ENCODE measurements at regions not wholly inside any gene's neighbourhood (a gene's known extent, or its start where the extent isn't known, plus 50 kb on each side); places are given as distances from the start of the nearest gene placed in this dataset.
"Not testable (repeated sequence)": the region's sequence is repeated elsewhere in the genome, so short reads cannot be mapped to it uniquely, and the experiment has no call there.

- no peaks in the 10 kb centered on the region for H3K27me3 Mint-ChIP-seq
- H3K4me3 Mint-ChIP-seq, result no peak overlapping the region
- no peaks in the 10 kb centered on the region for H3K9me3 Mint-ChIP-seq
- no peak overlapping the region for H3K27ac Mint-ChIP-seq
- no peaks in the 10 kb centered on the region for H3K4me1 Mint-ChIP-seq (ENCODE audit: low read depth)
- H3K36me3 Mint-ChIP-seq (ENCODE audit: low read depth), result no peaks in the 10 kb centered on the region
Measured at GRCh38 chr2:58401936-58402335, 160.8 kb upstream of the FANCL start.

- Mint-ChIP-seq H3K9me3 (no peaks in the 10 kb centered on the region), H3K4me3 (no peak overlapping the region), H3K27me3 (peaks cover 7% of the 10 kb centered on the region)
Measured at GRCh38 chr2:58398406-58398805, 157.3 kb upstream of the FANCL start.

GRCh38 chr2:58387701-58388100 is 146.6 kb upstream of the FANCL start:
- Mint-ChIP-seq H3K4me3 (no peak overlapping the region), H3K9me3 (no peaks in the 10 kb centered on the region), H3K36me3 (ENCODE audit: low read depth) (no peaks in the 10 kb centered on the region), H3K27ac (no peak overlapping the region), H3K4me1 (ENCODE audit: low read depth) (no peaks in the 10 kb centered on the region), H3K27me3 (no peaks in the 10 kb centered on the region)

More at GRCh38 chr2:58398406-58398805, 157.3 kb upstream of the FANCL start:
- Mint-ChIP-seq H3K27ac (no peak overlapping the region), H3K4me1 (ENCODE audit: low read depth) (no peaks in the 10 kb centered on the region), H3K36me3 (ENCODE audit: low read depth) (no peaks in the 10 kb centered on the region)

- H3K36me3 Mint-ChIP-seq (ENCODE audit: low read depth); H3K27ac Mint-ChIP-seq; H3K27me3 Mint-ChIP-seq; H3K9me3 Mint-ChIP-seq; H3K4me3 Mint-ChIP-seq; H3K4me1 Mint-ChIP-seq (ENCODE audit: low read depth): not testable (repeated sequence)
Measured at GRCh38 chr2:58386904-58387303, 145.8 kb upstream of the FANCL start.

- Mint-ChIP-seq H3K9me3 (peaks cover 4% of the 10 kb centered on the region), H3K4me3 (no peak overlapping the region)
Measured at GRCh38 chr2:58378152-58378551, 137.0 kb upstream of the FANCL start.

GRCh38 chr2:58377181-58377580 is 136.1 kb upstream of the FANCL start:
- H3K4me3 Mint-ChIP-seq, result no peak overlapping the region
- H3K27ac Mint-ChIP-seq, result no peak overlapping the region
- H3K9me3 Mint-ChIP-seq, result peaks cover 4% of the 10 kb centered on the region

More at GRCh38 chr2:58378152-58378551, 137.0 kb upstream of the FANCL start:
- H3K27me3 Mint-ChIP-seq, result no peaks in the 10 kb centered on the region
- H3K4me1 Mint-ChIP-seq (ENCODE audit: low read depth), result peaks cover 12% of the 10 kb centered on the region
- H3K27ac Mint-ChIP-seq, result no peak overlapping the region
- no peaks in the 10 kb centered on the region for H3K36me3 Mint-ChIP-seq (ENCODE audit: low read depth)

GRCh38 chr2:58376592-58376991 is 135.5 kb upstream of the FANCL start:
- H3K9me3 Mint-ChIP-seq, result peaks cover 4% of the 10 kb centered on the region
- H3K4me3 Mint-ChIP-seq, result no peak overlapping the region
- peaks cover 12% of the 10 kb centered on the region for H3K4me1 Mint-ChIP-seq (ENCODE audit: low read depth)
- H3K27ac Mint-ChIP-seq, result no peak overlapping the region
- no peaks in the 10 kb centered on the region for H3K36me3 Mint-ChIP-seq (ENCODE audit: low read depth)
- peaks cover 3% of the 10 kb centered on the region for H3K27me3 Mint-ChIP-seq

More at GRCh38 chr2:58377181-58377580, 136.1 kb upstream of the FANCL start:
- Mint-ChIP-seq H3K4me1 (ENCODE audit: low read depth) (peaks cover 12% of the 10 kb centered on the region), H3K27me3 (peaks cover 3% of the 10 kb centered on the region), H3K36me3 (ENCODE audit: low read depth) (no peaks in the 10 kb centered on the region)

- no peaks in the 10 kb centered on the region for H3K36me3 Mint-ChIP-seq (ENCODE audit: low read depth)
- no peak overlapping the region for H3K27ac Mint-ChIP-seq
- H3K4me3 Mint-ChIP-seq, result no peak overlapping the region
- H3K4me1 Mint-ChIP-seq (ENCODE audit: low read depth), result no peaks in the 10 kb centered on the region
- peaks cover 3% of the 10 kb centered on the region for H3K27me3 Mint-ChIP-seq
- H3K9me3 Mint-ChIP-seq, result no peaks in the 10 kb centered on the region
Measured at GRCh38 chr2:58369594-58369993, 128.5 kb upstream of the FANCL start.

GRCh38 chr2:58364098-58364497 is 123.0 kb upstream of the FANCL start:
- Mint-ChIP-seq H3K4me1 (ENCODE audit: low read depth) (no peaks in the 10 kb centered on the region), H3K9me3 (no peaks in the 10 kb centered on the region), H3K27ac (no peak overlapping the region), H3K4me3 (no peak overlapping the region), H3K27me3 (peaks cover 20% of the 10 kb centered on the region), H3K36me3 (ENCODE audit: low read depth) (no peaks in the 10 kb centered on the region)

- Mint-ChIP-seq H3K9me3 (no peaks in the 10 kb centered on the region), H3K4me3 (no peak overlapping the region), H3K4me1 (ENCODE audit: low read depth) (no peaks in the 10 kb centered on the region), H3K27me3 (peaks cover 47% of the 10 kb centered on the region), H3K27ac (no peak overlapping the region), H3K36me3 (ENCODE audit: low read depth) (no peaks in the 10 kb centered on the region)
Measured at GRCh38 chr2:58358026-58358425, 116.9 kb upstream of the FANCL start.

- H3K27ac Mint-ChIP-seq, result no peak overlapping the region
- H3K4me1 Mint-ChIP-seq (ENCODE audit: low read depth), result no peaks in the 10 kb centered on the region
- H3K36me3 Mint-ChIP-seq (ENCODE audit: low read depth), result no peaks in the 10 kb centered on the region
- peaks cover 49% of the 10 kb centered on the region for H3K27me3 Mint-ChIP-seq
- no peak overlapping the region for H3K4me3 Mint-ChIP-seq
- no peaks in the 10 kb centered on the region for H3K9me3 Mint-ChIP-seq
Measured at GRCh38 chr2:58357521-58357920, 116.4 kb upstream of the FANCL start.

- peaks cover 8% of the 10 kb centered on the region for H3K4me1 Mint-ChIP-seq (ENCODE audit: low read depth)
- H3K27me3 Mint-ChIP-seq, result peaks cover 44% of the 10 kb centered on the region
- no peaks in the 10 kb centered on the region for H3K36me3 Mint-ChIP-seq (ENCODE audit: low read depth)
- H3K9me3 Mint-ChIP-seq, result no peaks in the 10 kb centered on the region
- H3K4me3 Mint-ChIP-seq, result no peak overlapping the region
- no peak overlapping the region for H3K27ac Mint-ChIP-seq
Measured at GRCh38 chr2:58354230-58354629, 113.1 kb upstream of the FANCL start.

- H3K27me3 Mint-ChIP-seq, result peaks cover 60% of the 10 kb centered on the region
- H3K27ac Mint-ChIP-seq, result no peak overlapping the region
- H3K9me3 Mint-ChIP-seq, result no peaks in the 10 kb centered on the region
- peaks cover 8% of the 10 kb centered on the region for H3K4me1 Mint-ChIP-seq (ENCODE audit: low read depth)
- H3K36me3 Mint-ChIP-seq (ENCODE audit: low read depth), result no peaks in the 10 kb centered on the region
- no peak overlapping the region for H3K4me3 Mint-ChIP-seq
Measured at GRCh38 chr2:58350484-58350883, 109.4 kb upstream of the FANCL start.

GRCh38 chr2:58347810-58348209 is 106.7 kb upstream of the FANCL start:
- Mint-ChIP-seq H3K4me1 (ENCODE audit: low read depth) (peaks cover 8% of the 10 kb centered on the region), H3K27me3 (peaks cover 51% of the 10 kb centered on the region), H3K4me3 (no peak overlapping the region), H3K36me3 (ENCODE audit: low read depth) (no peaks in the 10 kb centered on the region), H3K9me3 (peaks cover 14% of the 10 kb centered on the region), H3K27ac (no peak overlapping the region)

GRCh38 chr2:58341047-58341446 is 99.9 kb upstream of the FANCL start:
- Mint-ChIP-seq H3K9me3 (peaks cover 27% of the 10 kb centered on the region), H3K4me1 (ENCODE audit: low read depth) (no peaks in the 10 kb centered on the region), H3K36me3 (ENCODE audit: low read depth) (peaks cover 10% of the 10 kb centered on the region), H3K27me3 (peaks cover 26% of the 10 kb centered on the region), H3K4me3 (no peak overlapping the region), H3K27ac (no peak overlapping the region)

GRCh38 chr2:58339548-58340243 is 98.6 kb upstream of the FANCL start:
- H3K36me3 Mint-ChIP-seq (ENCODE audit: low read depth), result peaks cover 10% of the 10 kb centered on the region
- peaks cover 27% of the 10 kb centered on the region for H3K9me3 Mint-ChIP-seq
- H3K4me1 Mint-ChIP-seq (ENCODE audit: low read depth), result no peaks in the 10 kb centered on the region
- no peak overlapping the region for H3K4me3 Mint-ChIP-seq
- no peak overlapping the region for H3K27ac Mint-ChIP-seq
- H3K27me3 Mint-ChIP-seq, result peaks cover 25% of the 10 kb centered on the region
